GM13976 (cell line): ENCODE measurements at regions not wholly inside any gene's neighbourhood (a gene's known extent, or its start where the extent isn't known, plus 50 kb on each side); places are given as distances from the start of the nearest gene placed in this dataset.

ENCODE experiments used
- DNase-seq: peaks from one replicate; pipeline ENCODE4 v3.0.0; 2012; ENCODE audit warnings: low spot score
- in situ Hi-C: fragments of 300-500 bp; cut with MboI; formaldehyde crosslinking; loops from one replicate; pipeline ENCODE4 v1.12.0; 2022; ENCODE audit warnings: low sequenced_read_pairs, mixed read lengths, inconsistent platforms; ENCODE audit not compliant: unreplicated experiment
- TF ChIP-seq, protein P1 (sequence below): IDR thresholded peaks from 2 replicates; pipeline ENCODE4 v1.5.1; 2012; ENCODE audit warnings: borderline replicate concordance, mild to moderate bottlenecking; ENCODE audit not compliant: insufficient read depth; ENCODE audit errors: extremely low read depth, missing control alignments, control extremely low read depth

DNA sequence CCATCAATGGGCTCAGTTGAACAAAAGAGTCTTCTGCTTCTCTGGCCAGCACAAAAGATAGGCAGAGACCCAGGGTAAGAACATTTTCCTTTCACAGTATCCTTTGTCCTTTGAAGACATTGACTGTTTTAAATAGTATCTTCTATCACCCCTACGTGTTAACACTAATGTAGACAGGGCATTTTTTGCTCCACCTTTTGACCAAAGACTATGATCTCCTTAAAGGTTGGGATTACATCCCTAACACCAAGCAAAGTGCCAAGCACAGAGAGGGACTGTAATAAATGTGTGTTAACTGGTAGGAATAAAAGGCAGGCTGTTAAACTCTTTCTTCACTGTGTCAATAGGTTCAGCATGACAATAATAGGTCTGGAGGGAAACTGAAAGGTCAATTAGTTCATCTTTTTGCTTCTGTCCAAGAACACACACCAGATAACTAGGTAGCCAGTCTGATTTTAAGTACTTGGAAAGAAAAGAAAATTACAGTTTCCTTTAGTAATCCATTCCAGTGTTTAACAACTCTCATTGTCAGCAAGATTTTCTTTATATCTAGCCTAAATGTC, 63.6 kb upstream of the NOX3 start:
- no peak for DNase-seq
- TF ChIP-seq, protein P1, sequence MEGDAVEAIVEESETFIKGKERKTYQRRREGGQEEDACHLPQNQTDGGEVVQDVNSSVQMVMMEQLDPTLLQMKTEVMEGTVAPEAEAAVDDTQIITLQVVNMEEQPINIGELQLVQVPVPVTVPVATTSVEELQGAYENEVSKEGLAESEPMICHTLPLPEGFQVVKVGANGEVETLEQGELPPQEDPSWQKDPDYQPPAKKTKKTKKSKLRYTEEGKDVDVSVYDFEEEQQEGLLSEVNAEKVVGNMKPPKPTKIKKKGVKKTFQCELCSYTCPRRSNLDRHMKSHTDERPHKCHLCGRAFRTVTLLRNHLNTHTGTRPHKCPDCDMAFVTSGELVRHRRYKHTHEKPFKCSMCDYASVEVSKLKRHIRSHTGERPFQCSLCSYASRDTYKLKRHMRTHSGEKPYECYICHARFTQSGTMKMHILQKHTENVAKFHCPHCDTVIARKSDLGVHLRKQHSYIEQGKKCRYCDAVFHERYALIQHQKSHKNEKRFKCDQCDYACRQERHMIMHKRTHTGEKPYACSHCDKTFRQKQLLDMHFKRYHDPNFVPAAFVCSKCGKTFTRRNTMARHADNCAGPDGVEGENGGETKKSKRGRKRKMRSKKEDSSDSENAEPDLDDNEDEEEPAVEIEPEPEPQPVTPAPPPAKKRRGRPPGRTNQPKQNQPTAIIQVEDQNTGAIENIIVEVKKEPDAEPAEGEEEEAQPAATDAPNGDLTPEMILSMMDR: no peak
- in situ Hi-C loops: no loop called here

DNA sequence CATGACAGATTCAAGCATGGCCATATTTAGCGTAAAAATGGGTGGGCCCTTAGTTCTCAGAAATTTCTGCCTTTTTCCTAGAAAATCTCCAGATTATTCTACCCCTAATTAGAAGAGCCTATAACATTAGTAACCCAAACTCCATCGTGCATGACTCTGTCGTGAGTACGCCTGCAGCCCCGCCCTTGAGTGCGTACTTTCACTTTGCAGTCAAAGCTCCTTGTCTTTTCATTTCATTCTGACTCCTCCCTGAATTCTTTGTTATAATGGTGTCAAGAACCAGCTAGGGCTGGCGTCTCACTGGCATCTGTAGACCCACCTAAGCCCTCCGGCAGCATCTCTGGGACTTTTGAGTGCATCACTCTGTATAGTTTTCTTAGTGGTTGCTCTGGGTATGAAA, 61.7 kb upstream of the NOX3 start:
- in situ Hi-C loops: no loop called here
- no peak for DNase-seq
- TF ChIP-seq, protein P1: no peak

DNA sequence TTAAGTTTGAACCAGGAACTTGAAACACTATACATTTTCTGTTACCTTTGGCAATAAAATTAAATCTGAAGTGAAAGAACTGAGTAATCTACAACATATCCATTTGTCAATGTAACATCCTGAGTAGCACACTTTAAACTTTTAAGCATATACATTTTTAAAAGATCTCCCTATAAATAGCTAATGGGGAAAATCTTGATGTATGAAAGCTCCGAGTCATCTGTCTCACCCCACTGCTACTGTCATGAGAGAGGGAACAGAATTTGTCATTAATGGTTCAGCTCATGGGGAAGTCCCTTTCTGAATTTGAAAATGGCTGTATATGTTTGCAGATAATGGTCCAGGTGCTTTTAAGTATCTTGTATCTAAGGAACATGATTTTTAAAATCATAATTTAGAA, 55.2 kb upstream of the NOX3 start:
- peak; percentile 18 for DNase-seq
- in situ Hi-C loops: no loop called here
- TF ChIP-seq, protein P1: no peak

DNA sequence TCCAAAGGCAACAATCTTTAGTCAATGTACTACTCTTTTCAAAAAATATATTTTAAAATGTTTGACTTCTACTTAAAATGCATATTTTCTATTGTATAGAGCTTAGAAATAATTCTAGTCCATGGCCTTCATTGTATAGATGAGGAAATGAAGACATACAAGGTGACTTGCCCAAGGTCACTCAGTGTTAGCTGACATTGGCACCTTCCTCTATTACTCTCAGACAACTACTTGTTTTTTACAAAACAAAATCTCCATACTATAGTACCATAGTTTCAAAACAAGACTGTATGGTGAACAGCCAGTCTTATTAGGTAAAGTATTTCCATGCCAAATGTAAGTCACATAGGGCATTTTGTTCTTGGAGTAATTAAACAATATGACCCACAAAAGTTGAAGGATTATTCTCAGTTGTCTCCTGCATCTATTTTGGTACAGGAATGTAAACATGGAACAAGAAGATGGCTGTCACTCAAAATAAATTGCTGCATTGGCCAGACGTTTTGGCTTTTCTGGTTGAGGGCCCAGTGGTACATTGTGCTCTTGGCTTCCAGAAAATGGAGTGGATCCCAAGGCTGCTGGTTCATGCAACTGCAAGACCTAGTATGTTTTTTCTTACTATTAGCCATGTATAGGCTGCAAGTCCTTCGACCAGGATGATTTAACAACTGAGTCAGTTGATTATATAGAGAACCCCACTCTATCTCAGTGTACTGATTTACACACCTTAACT, 54.3 kb upstream of the NOX3 start:
- in situ Hi-C loops: no loop called here

DNA sequence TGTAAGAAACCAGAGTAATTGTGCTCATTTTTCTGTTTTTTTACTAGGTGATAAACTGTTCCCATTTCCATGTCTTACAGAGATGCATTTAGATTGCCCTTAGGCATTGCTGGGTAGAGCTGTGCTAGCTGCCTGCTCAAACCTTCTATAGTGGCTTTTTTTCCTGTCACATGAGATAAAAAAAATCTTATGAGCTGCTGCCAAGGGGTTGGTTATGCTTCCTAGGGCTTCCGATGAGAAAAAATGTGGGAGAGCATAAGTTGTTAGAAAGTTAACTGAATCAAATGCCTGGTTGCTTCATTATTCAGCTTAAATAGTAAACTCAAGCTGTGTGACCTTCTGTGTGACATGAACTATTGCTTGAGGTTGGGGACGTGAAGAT, 50.0 kb upstream of the NOX3 start:
- in situ Hi-C loops: no loop called here
- DNase-seq: no peak
- TF ChIP-seq, protein P1: no peak

More for the DNA sequence above, 54.3 kb upstream of the NOX3 start:
- TF ChIP-seq, protein P1: no peak
- no peak for DNase-seq
